ENCODE measurements at regions not wholly inside any gene's neighbourhood (a gene's known extent, or its start where the extent isn't known, plus 50 kb on each side); places are given as distances from the start of the nearest gene placed in this dataset.

- no peak for TF ChIP-seq EZH2 (IDR thresholded peaks at IDR 0.05)
- no peak for TF ChIP-seq POLR2AphosphoS5 (IDR thresholded peaks at IDR 0.05; ENCODE audit: borderline replicate concordance, low read depth, low read length)
- no peak for TF ChIP-seq FOXP2 (optimal IDR thresholded peaks at IDR 0.05; ENCODE audit: control extremely low read depth, extremely low read length, insufficient read depth)
Observed at GRCh38 chr7:131649879-131650278, 93.5 kb upstream of the PODXL start.
